ENCODE measurements at regions not wholly inside any gene's neighbourhood (a gene's known extent, or its start where the extent isn't known, plus 50 kb on each side); places are given as distances from the start of the nearest gene placed in this dataset.

GRCh38 chr11:96538104-96538503 lies 148.3 kb downstream of the JRKL start:
- ChIA-PET CTCF (interaction anchor here (1.2 kb wide), 1 partner anchor 10 kb away, joined by 3 read pairs; no protein-coding TSS in a partner anchor), POLR2A (no interaction called here)
- no peak overlapping the region for H3K27ac ChIP-seq (ENCODE audit: low read depth in 2 of 2, low read length in 1 of 2)
- H3K4me3 ChIP-seq (ENCODE audit: low read depth in 2 of 2, low read length in 1 of 2), result no peak overlapping the region
- no peaks in the 10 kb centered on the region for H3K9me2 ChIP-seq
- H3K79me2 ChIP-seq (ENCODE audit: insufficient read depth), result no peaks in the 10 kb centered on the region
- no peaks in the 10 kb centered on the region for H3K9me3 ChIP-seq
- 41% methylated on average over 4 of the region's 4 CpGs for WGBS (ENCODE audit: low lambda C conversion rate)
- no peaks in the 10 kb centered on the region for H4K20me1 ChIP-seq (ENCODE audit: insufficient read depth)
- no peak overlapping the region for H3K9ac ChIP-seq
- no peaks in the 10 kb centered on the region for H3K27me3 ChIP-seq (ENCODE audit: insufficient read depth)
- TF ChIP-seq, protein P1, sequence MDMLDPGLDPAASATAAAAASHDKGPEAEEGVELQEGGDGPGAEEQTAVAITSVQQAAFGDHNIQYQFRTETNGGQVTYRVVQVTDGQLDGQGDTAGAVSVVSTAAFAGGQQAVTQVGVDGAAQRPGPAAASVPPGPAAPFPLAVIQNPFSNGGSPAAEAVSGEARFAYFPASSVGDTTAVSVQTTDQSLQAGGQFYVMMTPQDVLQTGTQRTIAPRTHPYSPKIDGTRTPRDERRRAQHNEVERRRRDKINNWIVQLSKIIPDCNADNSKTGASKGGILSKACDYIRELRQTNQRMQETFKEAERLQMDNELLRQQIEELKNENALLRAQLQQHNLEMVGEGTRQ (IDR thresholded peaks at IDR 0.05; ENCODE audit: borderline replicate concordance, low read depth, low read length), result no peak
- TF ChIP-seq SMC3 (IDR thresholded peaks at IDR 0.05; ENCODE audit: low read depth, low read length) (no peak), RCOR1 (IDR thresholded peaks at IDR 0.05; ENCODE audit: low read length) (no peak), MAX (IDR thresholded peaks at IDR 0.05; ENCODE audit: low read depth) (no peak), POLR2AphosphoS5 (IDR thresholded peaks at IDR 0.05; ENCODE audit: low read depth, low read length) (no peak), TAF1 (IDR thresholded peaks at IDR 0.05; ENCODE audit: borderline replicate concordance, low read depth, low read length) (no peak), SIN3A (IDR thresholded peaks at IDR 0.05; ENCODE audit: borderline replicate concordance, low read depth, low read length) (no peak), GATA2 (CRISPR knock-in tag; IDR thresholded peaks at IDR 0.05) (no peak), IRF3 (IDR thresholded peaks at IDR 0.05; ENCODE audit: low read depth, low read length) (no peak), MEF2A (IDR thresholded peaks at IDR 0.05; ENCODE audit: borderline replicate concordance, low read depth) (no peak), TCF12 (IDR thresholded peaks at IDR 0.05) (no peak), EP300 (IDR thresholded peaks at IDR 0.05; ENCODE audit: borderline replicate concordance in 1 of 2, low read depth in 1 of 2, low read length in 1 of 2) (no peak), NFIC (IDR thresholded peaks at IDR 0.05; ENCODE audit: borderline replicate concordance) (no peak), FOSL2 (IDR thresholded peaks at IDR 0.05; ENCODE audit: borderline replicate concordance, low read depth) (no peak), RAD21 (IDR thresholded peaks at IDR 0.05; ENCODE audit: low read length) (no peak), JUND (IDR thresholded peaks at IDR 0.05) (no peak)
- TF ChIP-seq, protein P2, sequence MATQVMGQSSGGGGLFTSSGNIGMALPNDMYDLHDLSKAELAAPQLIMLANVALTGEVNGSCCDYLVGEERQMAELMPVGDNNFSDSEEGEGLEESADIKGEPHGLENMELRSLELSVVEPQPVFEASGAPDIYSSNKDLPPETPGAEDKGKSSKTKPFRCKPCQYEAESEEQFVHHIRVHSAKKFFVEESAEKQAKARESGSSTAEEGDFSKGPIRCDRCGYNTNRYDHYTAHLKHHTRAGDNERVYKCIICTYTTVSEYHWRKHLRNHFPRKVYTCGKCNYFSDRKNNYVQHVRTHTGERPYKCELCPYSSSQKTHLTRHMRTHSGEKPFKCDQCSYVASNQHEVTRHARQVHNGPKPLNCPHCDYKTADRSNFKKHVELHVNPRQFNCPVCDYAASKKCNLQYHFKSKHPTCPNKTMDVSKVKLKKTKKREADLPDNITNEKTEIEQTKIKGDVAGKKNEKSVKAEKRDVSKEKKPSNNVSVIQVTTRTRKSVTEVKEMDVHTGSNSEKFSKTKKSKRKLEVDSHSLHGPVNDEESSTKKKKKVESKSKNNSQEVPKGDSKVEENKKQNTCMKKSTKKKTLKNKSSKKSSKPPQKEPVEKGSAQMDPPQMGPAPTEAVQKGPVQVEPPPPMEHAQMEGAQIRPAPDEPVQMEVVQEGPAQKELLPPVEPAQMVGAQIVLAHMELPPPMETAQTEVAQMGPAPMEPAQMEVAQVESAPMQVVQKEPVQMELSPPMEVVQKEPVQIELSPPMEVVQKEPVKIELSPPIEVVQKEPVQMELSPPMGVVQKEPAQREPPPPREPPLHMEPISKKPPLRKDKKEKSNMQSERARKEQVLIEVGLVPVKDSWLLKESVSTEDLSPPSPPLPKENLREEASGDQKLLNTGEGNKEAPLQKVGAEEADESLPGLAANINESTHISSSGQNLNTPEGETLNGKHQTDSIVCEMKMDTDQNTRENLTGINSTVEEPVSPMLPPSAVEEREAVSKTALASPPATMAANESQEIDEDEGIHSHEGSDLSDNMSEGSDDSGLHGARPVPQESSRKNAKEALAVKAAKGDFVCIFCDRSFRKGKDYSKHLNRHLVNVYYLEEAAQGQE (IDR thresholded peaks at IDR 0.05; ENCODE audit: low read depth, low read length), result no peak
- peaks cover 8% of the 10 kb centered on the region for H3F3A ChIP-seq (replicated peaks; ENCODE audit: insufficient read depth)
- no peak overlapping the region for H2AFZ ChIP-seq (ENCODE audit: low read depth)
- no peak for DNase-seq
- H3K4me1 ChIP-seq (ENCODE audit: control insufficient read depth in 1 of 2, insufficient read depth in 2 of 2, low read depth in 1 of 2, low read length in 1 of 2), result no peaks in the 10 kb centered on the region; a peak in 1 of 4 replicates
- no peak overlapping the region for H3K4me2 ChIP-seq
- no peaks in the 10 kb centered on the region for H3K36me3 ChIP-seq (replicated peaks in 1 of 2; ENCODE audit: control insufficient read depth in 1 of 2, insufficient read depth in 2 of 2, low read length in 1 of 2)

Data from SK-N-SH (cell line).